Tibial nerve (tissue), 4 donors: ENCODE measurements at regions not wholly inside any gene's neighbourhood (a gene's known extent, or its start where the extent isn't known, plus 50 kb on each side); places are given as distances from the start of the nearest gene placed in this dataset.

Experiments
- DNase-seq, 2 donors: peaks; one replicate each; pipeline ENCODE4 v3.0.0-alpha.2; 2019; ENCODE audit warnings: low spot score in 2 of 2
- H3K27ac ChIP-seq, 4 donors: fragments of 200-600 bp; sonication (generic) in 3 of 4; one replicate each; pipeline ENCODE4 v1.5.1; 2017 to 2019; ENCODE audit warnings: mild to moderate bottlenecking in 1 of 4
- H3K27me3 ChIP-seq, 2 donors: fragments of 200-600 bp; sonication (generic) in 1 of 2; one replicate each; pipeline versions ENCODE4 v1.5.1 to v1.6.0; 2017 to 2019
- H3K36me3 ChIP-seq, 3 donors: fragments of 200-600 bp; sonication (generic); one replicate each; pipeline ENCODE4 v1.5.1; 2018 to 2019
- H3K4me1 ChIP-seq, 4 donors: fragments of 200-600 bp; sonication (generic) in 3 of 4; one replicate each; pipeline ENCODE4 v1.5.1; 2017 to 2019
- H3K4me3 ChIP-seq, 4 donors: fragments of 200-600 bp; sonication (generic) in 3 of 4; one replicate each; pipeline ENCODE4 v1.5.1; 2017 to 2019; ENCODE audit warnings: mild to moderate bottlenecking in 1 of 4, moderate library complexity in 1 of 4
- H3K9me3 ChIP-seq, 4 donors: fragments of 200-600 bp; sonication (generic) in 3 of 4; one replicate each; pipeline ENCODE4 v1.5.1; 2017 to 2019
- CTCF ChIP-seq, 5 experiments: fragments of 200-600 bp in 3 of 5; fragments of 450-650 bp in 2 of 5; sonication (generic) in 3 of 5; IDR thresholded peaks; one replicate each; pipeline ENCODE4 v1.5.1; 2016 to 2019; ENCODE audit warnings: antibody characterized with exemption in 5 of 5, mild to moderate bottlenecking in 3 of 5, moderate library complexity in 2 of 5
- EP300 ChIP-seq, 2 donors: sonication (generic); formaldehyde crosslinking; IDR thresholded peaks; one replicate each; pipeline ENCODE4 v1.6.1; 2017; ENCODE audit warnings: antibody characterized with exemption in 2 of 2, mild to moderate bottlenecking in 1 of 2
- POLR2A ChIP-seq, 2 donors: fragments of 450-650 bp; IDR thresholded peaks; one replicate each; pipeline ENCODE4 v1.6.1; 2017; ENCODE audit warnings: antibody characterized with exemption in 2 of 2, mild to moderate bottlenecking in 2 of 2, moderate library complexity in 2 of 2
- WGBS, 2 donors: methylation state at CpG; one replicate each; pipeline ENCODE4 v1.1.5; 2018; 5-methylcytosine and 5-hydroxymethylcytosine counted together

- Histone ChIP-seq H3K27me3 (no peaks in the 10 kb centered on the region), H3K27ac (no peak overlapping the region), H3K4me3 (no peak overlapping the region), H3K36me3 (no peaks in the 10 kb centered on the region), H3K9me3 (no peaks in the 10 kb centered on the region), H3K4me1 (peaks cover 0 to 10% (median 0%) of the 10 kb centered on the region in 4 donors)
- no peak for TF ChIP-seq POLR2A (IDR thresholded peaks at IDR 0.05)
- TF ChIP-seq CTCF (IDR thresholded peaks at IDR 0.05), result no peak
- TF ChIP-seq EP300 (IDR thresholded peaks at IDR 0.05), result no peak
- WGBS, 2 donors, result 83 to 88% methylated on average over 9 of the region's 9 CpGs
- no peak for DNase-seq
Measured at GRCh38 chr5:143571642-143572624, 168.4 kb upstream of the NR3C1 start.

GRCh38 chr5:143570989-143571388 lies 167.5 kb upstream of the NR3C1 start:
- WGBS, 2 donors, result 87 to 91% methylated on average over 4 of the region's 4 CpGs
- Histone ChIP-seq H3K27ac (no peak overlapping the region), H3K27me3 (no peaks in the 10 kb centered on the region), H3K4me3 (no peak overlapping the region), H3K36me3 (no peaks in the 10 kb centered on the region), H3K9me3 (no peaks in the 10 kb centered on the region), H3K4me1 (peaks cover 0 to 5% (median 0%) of the 10 kb centered on the region in 4 donors)
- no peak for DNase-seq
- TF ChIP-seq EP300 (IDR thresholded peaks at IDR 0.05) (no peak), CTCF (IDR thresholded peaks at IDR 0.05) (no peak), POLR2A (IDR thresholded peaks at IDR 0.05) (no peak)

- WGBS, 2 donors, result 95 to 97% methylated on average over 5 of the region's 5 CpGs
- Histone ChIP-seq H3K9me3 (no peaks in the 10 kb centered on the region), H3K27me3 (no peaks in the 10 kb centered on the region), H3K27ac (no peak overlapping the region), H3K4me1 (peaks cover 0 to 5% (median 0%) of the 10 kb centered on the region in 4 donors), H3K4me3 (no peak overlapping the region), H3K36me3 (no peaks in the 10 kb centered on the region)
- TF ChIP-seq EP300 (IDR thresholded peaks at IDR 0.05) (no peak), POLR2A (IDR thresholded peaks at IDR 0.05) (no peak), CTCF (IDR thresholded peaks at IDR 0.05) (no peak)
- no peak for DNase-seq
Measured at GRCh38 chr5:143569722-143570567, 166.5 kb upstream of the NR3C1 start.

- Histone ChIP-seq H3K27me3 (no peaks in the 10 kb centered on the region), H3K4me3 (no peak overlapping the region), H3K27ac (peak overlapping the region in 1 of 4 donors; percentile 10), H3K9me3 (no peaks in the 10 kb centered on the region), H3K4me1 (peaks cover 0 to 5% (median 0%) of the 10 kb centered on the region in 4 donors), H3K36me3 (no peaks in the 10 kb centered on the region)
- WGBS, 2 donors, result 54 to 65% methylated on average over 4 of the region's 4 CpGs
- TF ChIP-seq POLR2A (IDR thresholded peaks at IDR 0.05) (no peak), CTCF (IDR thresholded peaks at IDR 0.05) (no peak), EP300 (IDR thresholded peaks at IDR 0.05) (peak in 1 of 2 donors; percentile 34)
- DNase-seq, result peak in 1 of 2 donors; percentile 9
Measured at GRCh38 chr5:143569213-143569701, 165.8 kb upstream of the NR3C1 start.
